Erythroblast (primary cell): ENCODE measurements at regions not wholly inside any gene's neighbourhood (a gene's known extent, or its start where the extent isn't known, plus 50 kb on each side); places are given as distances from the start of the nearest gene placed in this dataset.

Source experiments
- GATA1 ChIP-seq: IDR thresholded peaks from 2 replicates; pipeline ENCODE4 v1.6.1; 2011; ENCODE audit warnings: low read depth, mild to moderate bottlenecking, control low read depth, low read length, moderate library complexity
- POLR2A ChIP-seq: IDR thresholded peaks from 2 replicates; pipeline ENCODE4 v1.6.1; 2011; ENCODE audit warnings: mild to moderate bottlenecking, low read length

- TF ChIP-seq POLR2A (no peak), GATA1 (no peak)
These were observed 178.9 kb downstream of the OLFM4 start for GRCh38 chr13:53207556-53207955.
